ENCODE measurements at regions not wholly inside any gene's neighbourhood (a gene's known extent, or its start where the extent isn't known, plus 50 kb on each side); places are given as distances from the start of the nearest gene placed in this dataset.

- Histone ChIP-seq H3K36me3 (no peaks in the 10 kb centered on the region), H3K9me3 (peaks cover 0 to 20% (median 0%) of the 10 kb centered on the region in 3 donors), H3K27me3 (no peaks in the 10 kb centered on the region), H3K27ac (no peak overlapping the region), H3K4me3 (no peak overlapping the region), H3K4me1 (no peaks in the 10 kb centered on the region)
- 34 to 55% methylated on average over 4 to 5 of the region's 5 CpGs for WGBS, 2 donors (ENCODE audit: low coverage in 1 of 2)
- no peak for ATAC-seq
- TF ChIP-seq CTCF (IDR thresholded peaks at IDR 0.05), result peak; percentile 39 to 69 (median 44)
- no peak for TF ChIP-seq POLR2AphosphoS5 (IDR thresholded peaks at IDR 0.05)
Observed at GRCh38 chr11:88231894-88232482, 56.7 kb upstream of the RAB38 start.

GRCh38 chr11:88229303-88229702 is 54.1 kb upstream of the RAB38 start:
- H3K9me3 ChIP-seq, result peaks cover 0 to 34% (median 0%) of the 10 kb centered on the region in 3 donors
- H3K36me3 ChIP-seq, result no peaks in the 10 kb centered on the region
- no peak overlapping the region for H3K4me3 ChIP-seq
- ATAC-seq, result no peak
- H3K27ac ChIP-seq, result no peak overlapping the region
- H3K27me3 ChIP-seq, result no peaks in the 10 kb centered on the region
- H3K4me1 ChIP-seq, result no peaks in the 10 kb centered on the region
- TF ChIP-seq POLR2AphosphoS5 (IDR thresholded peaks at IDR 0.05) (no peak), EP300 (IDR thresholded peaks at IDR 0.05) (no peak), POLR2A (IDR thresholded peaks at IDR 0.05) (no peak)
